HG03196 (cell line): ENCODE measurements at regions not wholly inside any gene's neighbourhood (a gene's known extent, or its start where the extent isn't known, plus 50 kb on each side); places are given as distances from the start of the nearest gene placed in this dataset.
"Not testable (repeated sequence)": the region's sequence is repeated elsewhere in the genome, so short reads cannot be mapped to it uniquely, and the experiment has no call there.

Experiments
- ATAC-seq: cut with Tn5 transposase; IDR thresholded peaks from one replicate; pipeline ENCODE4 v1.9.1; 2021; ENCODE audit not compliant: unreplicated experiment

DNA sequence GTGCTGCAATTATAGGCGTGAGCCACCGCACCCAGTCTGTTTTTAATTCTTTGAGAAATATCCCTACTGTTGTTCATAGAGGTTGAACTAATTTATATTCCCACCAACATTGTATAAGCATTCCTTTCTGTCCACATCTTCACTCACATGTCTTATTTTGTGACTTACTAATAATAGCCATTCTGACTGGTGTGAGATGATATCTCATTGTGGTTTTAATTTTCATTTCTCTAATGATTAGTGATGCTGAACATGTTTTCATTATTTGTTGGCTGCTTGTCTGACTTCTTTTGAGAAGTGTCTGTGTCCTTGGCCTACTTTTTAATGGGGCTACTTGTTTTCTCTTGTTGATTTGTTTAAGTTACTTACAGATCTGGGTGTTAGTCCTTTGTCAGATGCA lies 310.9 kb upstream of the MAOA start:
- no peak for ATAC-seq

DNA sequence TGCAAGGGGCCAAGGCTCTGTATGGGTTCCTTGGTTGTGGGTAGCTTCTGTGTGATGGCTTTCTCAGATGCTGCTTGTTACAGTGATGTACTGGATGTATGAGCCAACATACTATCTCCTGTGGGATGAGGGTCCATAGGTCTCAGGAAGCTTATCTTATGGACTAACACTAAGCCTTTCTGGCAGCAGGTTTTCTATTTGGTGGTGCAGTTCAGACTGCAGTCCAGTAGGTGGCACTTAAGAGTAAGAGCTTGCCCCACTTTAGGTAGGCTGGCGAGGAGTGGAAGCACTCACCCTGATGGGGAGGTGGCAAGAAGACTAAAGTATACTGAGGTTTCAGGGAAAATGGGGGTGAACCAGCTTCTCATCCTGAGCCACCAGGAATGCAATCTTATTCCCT lies 306.7 kb upstream of the MAOA start:
- no peak for ATAC-seq

DNA sequence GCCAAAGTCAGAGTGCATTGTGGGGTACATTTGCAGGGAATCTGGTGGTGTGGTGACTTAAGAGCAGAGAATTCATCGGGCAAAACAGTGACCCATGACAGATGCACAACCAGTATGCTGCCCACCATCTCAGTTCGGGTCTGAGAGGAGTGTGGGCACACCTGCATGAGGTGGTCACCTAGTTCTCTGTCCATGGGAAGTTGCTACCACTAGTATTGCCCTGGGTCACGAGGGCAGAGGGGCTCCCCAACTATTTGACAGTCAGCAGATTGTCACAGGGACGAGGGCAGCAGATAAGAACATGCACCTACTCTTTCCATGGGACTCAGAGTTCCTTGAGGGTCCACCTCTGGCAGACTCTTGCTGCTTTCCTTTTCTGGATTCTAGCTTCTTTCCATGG lies 305.2 kb upstream of the MAOA start:
- ATAC-seq: no peak

DNA sequence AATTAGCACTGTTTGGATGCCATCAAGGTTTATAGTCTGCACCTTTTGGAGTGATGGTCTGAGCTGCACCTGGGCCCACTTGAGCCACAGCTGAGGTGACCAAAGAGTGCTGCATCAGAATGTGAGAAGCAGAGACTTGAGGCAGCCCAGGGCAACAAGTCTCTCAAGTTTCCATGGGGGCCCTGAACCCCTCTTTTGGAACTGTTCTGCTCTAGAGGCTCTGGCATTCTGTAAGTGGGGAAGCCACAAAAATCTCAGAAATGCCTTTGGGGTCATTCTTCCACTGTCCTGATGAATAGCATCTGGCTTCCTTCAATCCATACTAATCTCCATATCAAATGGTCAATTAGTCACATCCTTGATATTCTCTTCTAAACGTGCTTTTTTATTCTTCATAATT lies 298.4 kb upstream of the MAOA start:
- no peak for ATAC-seq

DNA sequence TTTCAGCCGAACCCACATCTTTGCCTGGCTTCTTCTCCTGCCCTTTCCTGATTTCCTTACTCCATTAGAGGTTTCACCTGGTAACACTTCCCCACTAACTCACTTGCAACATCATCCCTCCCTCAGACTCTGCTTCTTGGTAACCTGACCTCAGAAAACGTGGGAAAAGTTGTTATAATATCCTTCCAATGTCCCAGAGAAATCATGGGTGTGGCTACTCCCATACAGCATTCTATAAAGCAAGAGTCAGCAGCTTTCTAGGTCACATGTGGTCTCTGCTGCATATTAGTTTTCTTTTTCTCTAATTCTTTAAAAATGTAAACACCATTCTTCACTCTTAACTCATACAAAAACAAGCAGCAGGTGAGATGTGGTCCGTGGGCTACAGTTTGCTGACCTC lies 283.1 kb upstream of the MAOA start:
- ATAC-seq: no peak

DNA sequence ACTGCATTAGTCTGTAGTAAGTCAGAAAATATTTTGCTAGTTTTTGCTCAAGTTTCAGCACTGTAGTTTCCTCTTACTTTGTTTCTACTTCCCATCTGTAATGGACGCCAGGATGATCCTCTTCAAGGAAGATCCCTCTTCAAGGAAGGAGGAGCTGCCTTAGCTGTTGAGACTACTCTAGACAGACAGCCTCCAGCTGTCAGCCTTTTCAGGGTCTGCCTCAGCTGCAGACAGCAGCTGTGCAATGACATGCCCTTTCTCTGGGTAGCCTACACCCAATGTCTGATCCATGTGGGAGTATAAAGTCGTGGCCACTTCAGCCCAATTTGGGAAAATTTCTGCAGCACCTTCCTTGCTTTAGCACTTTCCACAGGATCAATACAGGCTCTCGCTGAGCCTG lies 281.0 kb upstream of the MAOA start:
- no peak for ATAC-seq

DNA sequence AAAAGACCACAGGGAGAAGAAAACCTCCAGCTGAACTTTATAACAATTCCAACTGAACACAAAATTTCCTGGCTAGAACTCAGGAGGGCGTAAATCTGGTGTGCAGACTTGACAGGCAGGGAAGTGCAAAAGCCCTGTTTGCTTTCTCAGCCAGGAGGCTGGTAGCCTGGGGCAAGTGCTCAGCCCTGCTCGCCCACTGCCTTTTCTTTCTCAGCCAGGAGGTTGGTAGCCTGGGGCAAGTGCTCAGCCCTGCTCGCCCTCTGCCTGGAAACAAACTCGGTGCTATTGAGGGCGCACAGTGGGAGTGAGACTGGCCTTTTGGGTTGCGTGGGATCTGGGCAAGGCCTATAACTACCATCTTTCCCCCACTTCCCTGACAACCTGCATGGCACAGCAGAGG lies 275.4 kb upstream of the MAOA start:
- ATAC-seq: no peak

DNA sequence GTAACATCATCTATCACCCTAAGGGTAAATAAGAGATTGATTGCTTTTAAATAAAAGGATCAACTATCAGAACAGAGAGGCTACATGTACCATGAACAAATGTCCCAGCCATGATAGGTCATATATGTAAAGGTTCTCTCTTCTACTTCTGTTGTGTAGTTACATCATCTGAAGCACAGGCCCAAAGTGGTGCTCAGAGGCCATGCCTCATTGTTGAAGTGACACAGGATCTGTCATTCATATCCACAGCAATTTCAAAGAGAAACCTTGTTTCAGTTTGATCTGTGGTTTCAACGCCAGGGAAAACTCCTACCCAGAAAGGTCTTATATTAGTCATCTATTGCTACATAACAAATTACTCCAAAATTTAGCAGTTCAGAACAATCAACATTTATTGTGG lies 269.2 kb upstream of the MAOA start:
- ATAC-seq: no peak

DNA sequence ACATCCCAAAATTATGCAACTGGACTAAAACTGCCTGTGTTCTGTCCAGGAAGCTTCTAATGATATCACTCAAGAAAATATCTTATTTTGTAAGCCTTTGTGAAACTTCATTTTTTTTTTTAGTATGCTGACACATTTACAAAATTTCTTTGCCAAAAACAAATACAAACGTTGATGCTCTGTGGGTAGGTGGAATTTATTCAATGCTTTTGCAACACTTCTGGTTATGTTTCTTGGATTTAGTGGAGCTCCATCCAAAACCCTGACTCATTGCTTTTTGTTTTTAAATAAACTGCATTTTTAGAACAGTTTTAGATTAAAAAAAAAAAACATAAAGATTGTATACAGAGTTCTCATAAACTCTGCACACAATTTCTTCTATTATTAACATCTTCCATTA lies 250.9 kb upstream of the MAOA start:
- ATAC-seq: no peak

DNA sequence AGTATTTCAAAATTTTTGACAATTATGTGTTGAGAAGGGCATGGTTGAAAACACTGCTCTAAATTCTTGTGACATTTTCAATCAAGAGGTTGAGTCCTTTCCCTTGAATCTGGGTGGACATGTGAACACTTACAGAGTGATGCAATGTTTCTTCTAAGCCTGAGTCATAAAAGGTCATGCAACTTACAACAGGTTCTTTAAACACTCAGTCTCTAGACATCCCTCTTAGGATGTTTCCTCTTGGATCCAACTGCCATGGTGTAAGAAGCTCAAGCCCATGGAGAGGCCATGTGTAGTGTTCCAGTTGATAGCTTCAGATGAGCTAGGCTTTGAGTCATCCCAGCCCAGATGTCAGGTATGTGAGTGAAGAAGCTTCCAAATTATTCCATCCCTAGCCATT lies 232.2 kb upstream of the MAOA start:
- no peak for ATAC-seq

DNA sequence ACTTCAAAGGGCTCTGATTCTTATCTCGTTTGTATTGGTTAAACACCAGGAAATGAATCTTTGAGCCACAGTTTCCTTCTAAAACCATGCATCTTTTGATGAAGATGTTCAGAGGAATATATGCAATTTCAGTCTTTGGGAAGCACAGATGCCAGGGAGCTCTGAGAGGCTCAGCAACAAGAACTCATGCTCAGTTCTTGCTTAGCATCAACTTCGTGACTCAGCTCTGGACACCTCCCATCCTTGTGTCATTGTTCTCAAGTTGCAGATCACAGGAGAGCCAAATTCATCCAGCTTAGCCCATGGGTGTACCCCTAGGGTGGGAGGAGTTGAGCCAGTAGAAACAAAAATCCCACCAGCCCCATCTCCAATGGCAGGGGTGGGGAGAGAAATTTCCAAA lies 219.6 kb upstream of the MAOA start:
- no peak for ATAC-seq

DNA sequence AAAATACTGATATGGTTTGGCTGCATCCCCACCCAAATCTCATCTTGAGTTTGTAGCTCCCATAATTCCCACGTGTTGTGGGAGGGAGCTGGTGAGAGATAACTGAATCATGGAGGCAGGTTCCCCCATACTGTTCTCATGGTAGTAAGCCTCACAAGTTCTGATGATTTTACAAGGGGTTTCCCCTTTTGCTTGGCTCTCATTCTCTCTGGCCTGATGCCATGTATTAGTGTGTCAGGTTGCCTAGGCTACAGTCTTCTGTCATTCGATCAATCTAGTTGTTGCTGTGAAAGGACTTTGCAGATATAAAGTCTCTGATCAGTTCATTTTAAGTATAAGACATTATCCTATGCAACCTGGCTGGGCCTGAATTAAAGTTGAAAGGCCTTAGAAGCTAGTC lies 209.3 kb upstream of the MAOA start:
- ATAC-seq: no peak

DNA sequence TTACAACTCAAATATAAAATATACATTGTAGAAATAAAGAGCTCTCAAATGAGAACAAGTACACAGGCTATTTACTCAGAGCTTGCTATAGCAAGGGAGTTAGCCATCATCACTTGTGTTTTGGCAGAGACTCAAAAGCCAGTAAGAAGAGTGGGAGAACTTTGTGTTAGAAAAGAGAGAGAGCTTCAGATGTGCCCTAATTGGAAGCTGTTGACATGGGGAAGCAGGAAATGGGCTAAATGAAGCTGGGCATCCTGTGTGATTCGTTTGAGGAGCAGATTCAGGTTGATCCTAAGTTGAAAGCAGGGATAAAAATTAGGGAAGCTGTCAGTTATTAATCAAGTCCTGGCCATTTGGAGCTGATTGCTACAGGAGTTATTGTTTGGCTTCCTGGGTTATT lies 207.4 kb upstream of the MAOA start:
- ATAC-seq: no peak

DNA sequence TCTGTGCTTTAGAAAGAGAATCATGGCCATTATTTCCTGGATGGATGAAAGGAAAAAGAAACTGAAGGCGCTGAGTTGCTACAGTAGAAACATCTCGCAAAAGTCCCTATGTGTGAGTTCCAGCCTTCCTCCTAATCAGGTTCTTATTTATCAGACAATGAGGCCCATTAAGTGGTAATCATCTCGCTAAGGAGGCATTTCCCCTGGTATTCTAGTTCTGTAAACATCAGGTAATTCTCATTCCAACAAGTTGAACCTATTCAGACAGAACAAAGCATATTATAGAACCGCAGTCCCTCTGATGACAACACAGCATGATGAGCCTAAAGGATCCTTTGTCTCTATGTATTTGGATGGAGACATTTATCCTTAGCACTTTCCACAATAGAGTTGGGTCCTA lies 205.7 kb upstream of the MAOA start:
- ATAC-seq: no peak

DNA sequence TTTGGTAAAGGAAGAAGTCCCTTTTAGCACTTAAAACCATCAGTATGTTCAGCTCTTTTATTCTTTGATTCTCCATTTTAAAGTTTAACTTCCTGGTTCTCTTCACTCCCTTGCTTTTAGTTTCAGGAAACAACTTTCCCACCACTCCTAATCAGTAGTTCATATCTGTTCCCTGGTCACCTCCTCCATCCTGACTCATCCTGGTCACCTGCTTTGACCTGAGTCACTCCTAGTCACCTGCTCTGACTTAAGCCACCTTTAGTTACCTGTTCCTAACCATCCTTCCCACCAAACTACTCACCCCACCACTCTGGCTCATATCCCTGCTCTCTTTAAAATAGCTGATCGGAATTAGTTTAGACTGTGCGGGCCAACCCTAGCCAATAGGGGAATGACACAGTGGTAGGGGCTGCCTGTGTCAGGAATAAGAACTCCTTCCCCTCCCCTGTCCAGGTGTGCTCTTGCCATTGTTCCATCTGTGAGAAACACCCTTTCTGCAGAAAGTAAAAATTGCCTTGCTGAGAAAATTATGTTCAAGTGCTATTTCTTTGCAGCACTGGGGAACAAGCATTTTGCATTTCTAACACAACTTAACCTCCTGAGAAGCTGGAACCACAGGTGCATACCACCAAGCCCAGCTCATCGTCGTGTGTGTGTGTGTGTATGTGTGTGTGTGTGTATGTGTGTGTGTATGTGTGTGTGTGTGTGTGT lies 204.0 kb upstream of the MAOA start:
- ATAC-seq: not testable (repeated sequence)

DNA sequence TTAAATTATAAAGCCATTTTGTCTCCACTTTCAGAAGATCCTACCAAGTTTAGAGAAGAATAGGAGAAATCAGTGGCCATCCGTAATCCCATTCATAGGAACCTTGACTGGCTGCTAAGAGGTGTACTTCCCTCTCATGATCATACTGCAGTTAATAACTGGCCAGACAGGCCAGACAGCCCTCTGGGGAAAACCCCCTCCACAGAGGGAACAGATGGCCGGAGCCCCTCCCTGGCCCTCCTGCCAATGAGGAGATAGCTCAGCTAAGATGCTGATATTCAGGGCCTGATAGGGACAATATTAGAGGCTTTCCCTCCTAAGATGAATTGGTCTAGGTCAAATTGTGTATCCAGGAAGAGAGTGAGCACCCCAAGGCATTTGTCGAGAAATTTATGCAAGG lies 200.0 kb upstream of the MAOA start:
- no peak for ATAC-seq

DNA sequence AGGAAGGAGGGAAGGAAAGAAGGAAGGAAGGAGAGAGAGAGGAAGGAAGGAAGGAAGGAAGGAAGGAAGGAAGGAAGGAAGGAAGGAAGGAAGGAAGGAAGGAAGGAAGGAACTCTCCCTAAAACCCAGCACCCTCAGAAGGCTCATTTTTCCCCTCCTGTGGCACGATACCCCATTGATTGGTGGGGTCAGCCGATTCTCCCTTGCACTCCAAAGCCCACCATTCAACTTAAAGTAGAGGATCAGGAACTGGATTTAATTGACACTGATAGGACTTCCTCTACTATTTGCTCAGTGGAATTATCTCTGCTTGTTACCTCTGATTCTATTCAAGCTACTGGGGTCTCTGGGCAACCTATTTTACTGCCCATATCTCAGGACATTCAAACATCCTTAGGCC lies 199.2 kb upstream of the MAOA start:
- no peak for ATAC-seq

DNA sequence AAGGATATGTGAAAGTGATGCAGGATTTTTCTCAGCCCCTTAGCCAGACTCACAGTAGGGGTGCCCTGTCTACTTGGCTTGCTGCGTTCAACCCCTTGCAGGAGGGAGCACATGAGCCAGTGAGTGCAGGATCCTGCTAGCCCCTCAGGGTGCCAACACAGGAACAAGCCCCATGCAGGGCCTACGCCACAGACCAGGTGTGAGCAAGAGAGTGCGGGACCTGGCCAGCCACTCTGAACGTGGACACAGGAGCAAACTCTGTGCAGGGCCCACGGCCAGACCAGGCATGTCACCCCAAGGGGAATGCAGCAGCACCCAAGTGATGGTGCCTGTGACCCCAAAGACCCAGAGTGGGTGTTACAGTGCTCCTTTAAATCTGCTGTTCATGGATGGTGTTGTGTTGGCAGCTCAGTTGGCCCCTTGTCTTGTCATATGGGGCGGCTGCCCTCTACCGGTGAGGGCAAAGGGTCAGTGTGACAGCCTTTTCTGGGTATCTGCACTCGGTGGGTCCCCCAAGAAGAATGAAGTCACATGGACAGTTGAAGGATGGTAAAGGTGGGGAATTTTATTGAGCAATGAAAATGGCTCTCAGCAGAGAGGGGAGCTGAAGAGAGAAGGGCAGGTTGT lies 188.4 kb upstream of the MAOA start:
- no peak for ATAC-seq

DNA sequence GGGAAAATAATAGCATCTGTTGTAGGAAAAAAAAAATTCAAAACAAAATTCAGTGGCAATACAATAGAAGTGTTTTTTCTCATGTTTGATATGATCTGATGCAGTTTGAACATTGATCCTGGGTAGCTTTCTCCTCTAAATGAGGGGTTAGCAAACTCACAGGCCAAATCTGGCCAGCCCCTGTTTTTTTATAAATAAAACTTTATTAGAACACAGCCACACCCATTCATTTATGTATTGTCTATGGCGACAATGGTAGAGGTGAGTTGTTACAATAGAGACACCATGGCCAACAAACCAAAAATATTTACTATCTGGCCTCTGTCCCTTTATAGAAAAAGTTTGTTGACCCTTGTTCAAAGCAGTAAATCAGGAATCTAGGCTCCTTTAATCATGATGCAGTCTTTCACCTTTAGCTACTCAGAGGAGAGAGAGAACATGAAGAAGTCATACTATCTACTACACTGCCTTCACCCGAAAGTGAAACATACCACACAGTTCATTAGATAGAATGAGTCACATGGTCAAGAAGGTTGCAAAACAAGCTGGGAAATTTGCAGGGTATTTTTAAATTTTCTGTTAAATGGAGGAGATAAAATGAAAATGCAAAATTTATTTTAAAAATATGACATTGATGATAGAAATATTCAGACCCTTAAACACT lies 186.6 kb upstream of the MAOA start:
- ATAC-seq: no peak

DNA sequence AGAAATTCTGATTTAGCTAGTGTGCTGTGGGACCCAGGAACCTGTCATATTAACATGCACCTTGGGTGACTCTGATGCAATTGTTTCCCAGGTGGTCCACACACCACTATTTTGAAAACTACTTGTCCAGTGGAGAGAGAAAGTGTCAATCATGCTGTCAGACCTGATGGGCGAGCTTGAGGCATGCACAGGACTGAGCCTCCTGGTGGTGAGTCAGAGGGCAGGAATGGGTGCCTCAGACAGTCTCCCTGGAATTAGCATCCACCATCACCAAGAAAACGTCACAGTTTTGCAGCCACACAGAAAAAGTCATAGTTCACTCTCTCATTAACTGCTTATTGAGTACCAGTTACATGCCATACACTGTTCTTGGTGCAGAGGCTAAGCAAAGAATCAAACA lies 181.8 kb upstream of the MAOA start:
- no peak for ATAC-seq

DNA sequence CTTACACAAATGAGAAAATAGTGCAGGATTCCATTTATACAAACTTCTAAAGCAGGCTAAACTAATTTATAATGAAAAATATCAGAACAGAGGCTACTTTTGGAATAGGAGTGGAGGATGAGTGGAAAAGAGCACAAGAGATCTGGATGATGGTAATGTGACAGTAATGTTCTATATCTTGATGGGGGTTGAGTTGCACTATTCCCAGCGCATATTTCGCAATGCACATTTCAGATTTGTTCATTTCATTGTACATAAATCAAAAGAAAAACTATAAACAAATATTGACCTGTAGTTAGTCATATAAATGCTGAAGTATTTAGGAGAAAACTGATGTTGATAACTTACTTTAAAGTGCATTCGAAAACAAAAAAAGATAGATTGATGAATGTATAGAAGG lies 177.0 kb upstream of the MAOA start:
- ATAC-seq: no peak

DNA sequence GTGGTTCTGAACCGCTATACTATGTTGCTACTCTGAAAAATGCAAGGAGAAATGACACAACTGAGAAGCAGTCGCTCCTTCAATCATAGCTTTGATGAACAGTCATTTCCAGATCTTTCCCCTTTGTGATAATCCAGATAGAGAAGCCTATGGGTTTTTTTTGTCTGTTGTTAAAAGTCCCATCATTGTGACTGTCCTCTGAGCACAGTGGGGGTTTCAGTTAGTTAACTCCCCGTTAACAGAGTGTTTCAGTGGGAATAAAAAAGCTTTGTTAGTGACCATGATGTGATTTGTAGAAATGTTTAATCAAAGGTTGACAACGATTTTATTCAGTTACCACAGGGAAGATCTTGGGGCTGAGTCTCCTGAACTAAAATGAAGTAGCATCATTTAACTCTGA lies 176.2 kb upstream of the MAOA start:
- no peak for ATAC-seq

DNA sequence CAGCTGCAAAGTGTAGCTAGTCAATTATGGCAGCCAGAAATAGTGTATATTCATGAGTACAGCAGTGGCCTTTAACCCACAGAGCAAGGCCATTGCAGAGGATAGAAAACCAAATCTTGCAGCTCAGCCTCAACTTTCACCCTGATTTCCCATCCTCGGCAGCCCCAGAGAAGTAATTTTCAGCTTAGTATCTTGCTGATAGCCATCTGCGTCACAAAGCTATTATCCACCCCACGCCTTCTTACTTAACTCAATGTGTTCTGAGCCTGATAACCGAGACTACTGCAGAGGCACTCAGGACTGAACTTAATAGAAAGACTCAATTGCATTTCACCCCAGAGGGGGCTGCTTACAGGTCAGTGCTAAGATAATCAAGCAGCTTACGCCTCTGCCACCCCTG lies 174.5 kb upstream of the MAOA start:
- ATAC-seq: no peak
